Breast epithelium (tissue), 3 donors: ENCODE measurements at regions not wholly inside any gene's neighbourhood (a gene's known extent, or its start where the extent isn't known, plus 50 kb on each side); places are given as distances from the start of the nearest gene placed in this dataset.

Experiments used
- POLR2A ChIP-seq: fragments of 450-650 bp; IDR thresholded peaks from one replicate; pipeline ENCODE4 v1.6.1; 2016; ENCODE audit warnings: antibody characterized with exemption, mild to moderate bottlenecking, moderate library complexity
- POLR2AphosphoS5 ChIP-seq, 3 donors: sonication (generic); formaldehyde crosslinking; IDR thresholded peaks; one replicate each; pipeline ENCODE4 v1.6.1; 2017; ENCODE audit warnings: antibody characterized with exemption in 3 of 3
- TF ChIP-seq, protein P1 (sequence below), 3 donors: fragments of 450-650 bp; IDR thresholded peaks; one replicate each; pipeline ENCODE4 v1.5.1; 2016 to 2017; ENCODE audit warnings: antibody characterized with exemption in 3 of 3, mild to moderate bottlenecking in 3 of 3, moderate library complexity in 3 of 3

DNA sequence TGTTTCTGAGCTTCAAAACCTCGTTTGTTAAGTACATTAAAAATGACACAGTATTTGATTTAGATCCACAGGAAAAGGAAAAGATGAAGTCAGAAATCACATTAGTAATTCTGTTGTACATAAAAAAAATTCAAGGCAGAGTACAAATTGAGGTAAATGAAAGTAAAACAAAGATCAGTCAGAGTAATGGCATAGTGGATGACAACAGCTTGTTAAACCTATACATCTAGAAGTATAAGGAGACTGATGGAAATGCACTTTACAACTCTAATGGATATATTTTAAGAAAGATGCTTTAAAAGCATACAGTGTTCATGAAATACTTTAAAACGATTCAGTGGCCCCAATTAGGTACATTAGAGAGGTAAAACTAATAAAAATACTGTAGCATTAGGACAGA lies 631.3 kb upstream of the SEMA6A start:
- no peak for TF ChIP-seq POLR2AphosphoS5 (IDR thresholded peaks at IDR 0.05)
- TF ChIP-seq, protein P1, sequence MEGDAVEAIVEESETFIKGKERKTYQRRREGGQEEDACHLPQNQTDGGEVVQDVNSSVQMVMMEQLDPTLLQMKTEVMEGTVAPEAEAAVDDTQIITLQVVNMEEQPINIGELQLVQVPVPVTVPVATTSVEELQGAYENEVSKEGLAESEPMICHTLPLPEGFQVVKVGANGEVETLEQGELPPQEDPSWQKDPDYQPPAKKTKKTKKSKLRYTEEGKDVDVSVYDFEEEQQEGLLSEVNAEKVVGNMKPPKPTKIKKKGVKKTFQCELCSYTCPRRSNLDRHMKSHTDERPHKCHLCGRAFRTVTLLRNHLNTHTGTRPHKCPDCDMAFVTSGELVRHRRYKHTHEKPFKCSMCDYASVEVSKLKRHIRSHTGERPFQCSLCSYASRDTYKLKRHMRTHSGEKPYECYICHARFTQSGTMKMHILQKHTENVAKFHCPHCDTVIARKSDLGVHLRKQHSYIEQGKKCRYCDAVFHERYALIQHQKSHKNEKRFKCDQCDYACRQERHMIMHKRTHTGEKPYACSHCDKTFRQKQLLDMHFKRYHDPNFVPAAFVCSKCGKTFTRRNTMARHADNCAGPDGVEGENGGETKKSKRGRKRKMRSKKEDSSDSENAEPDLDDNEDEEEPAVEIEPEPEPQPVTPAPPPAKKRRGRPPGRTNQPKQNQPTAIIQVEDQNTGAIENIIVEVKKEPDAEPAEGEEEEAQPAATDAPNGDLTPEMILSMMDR (IDR thresholded peaks at IDR 0.05) = no peak
- TF ChIP-seq POLR2A = no peak
